ENCODE measurements at regions not wholly inside any gene's neighbourhood (a gene's known extent, or its start where the extent isn't known, plus 50 kb on each side); places are given as distances from the start of the nearest gene placed in this dataset.

- no peak for DNase-seq (ENCODE audit: low read depth in 4 of 4, low spot score in 1 of 4)
Observed at GRCh38 chr4:171759274-171759673, 53.9 kb upstream of the GALNTL6 start.

GRCh38 chr4:171751538-171751937, 61.7 kb upstream of the GALNTL6 start:
- DNase-seq (ENCODE audit: low read depth in 4 of 4, low spot score in 1 of 4): no peak

- DNase-seq (ENCODE audit: low read depth in 4 of 4, low spot score in 1 of 4): no peak
Observed at GRCh38 chr4:171746418-171746817, 66.8 kb upstream of the GALNTL6 start.

- DNase-seq (ENCODE audit: low read depth in 4 of 4, low spot score in 1 of 4): no peak
Observed at GRCh38 chr4:171742436-171742835, 70.8 kb upstream of the GALNTL6 start.

- DNase-seq (ENCODE audit: low read depth in 4 of 4, low spot score in 1 of 4): no peak
Observed at GRCh38 chr4:171727185-171727584, 86.0 kb upstream of the GALNTL6 start.

GRCh38 chr4:171721937-171722336, 91.3 kb upstream of the GALNTL6 start:
- no peak for DNase-seq (ENCODE audit: low read depth in 4 of 4, low spot score in 1 of 4)

GRCh38 chr4:171719691-171720090, 93.5 kb upstream of the GALNTL6 start:
- DNase-seq (ENCODE audit: low read depth in 4 of 4, low spot score in 1 of 4): no peak

- DNase-seq (ENCODE audit: low read depth in 4 of 4, low spot score in 1 of 4): no peak
Observed at GRCh38 chr4:171718665-171719064, 94.5 kb upstream of the GALNTL6 start.

- no peak for DNase-seq (ENCODE audit: low read depth in 4 of 4, low spot score in 1 of 4)
Observed at GRCh38 chr4:171718069-171718468, 95.1 kb upstream of the GALNTL6 start.

GRCh38 chr4:171717231-171717741, 95.9 kb upstream of the GALNTL6 start:
- DNase-seq (ENCODE audit: low read depth in 4 of 4, low spot score in 1 of 4): no peak

GRCh38 chr4:171715973-171716372, 97.2 kb upstream of the GALNTL6 start:
- DNase-seq (ENCODE audit: low read depth in 4 of 4, low spot score in 1 of 4): no peak

- no peak for DNase-seq (ENCODE audit: low read depth in 4 of 4, low spot score in 1 of 4)
Observed at GRCh38 chr4:171714791-171715454, 98.3 kb upstream of the GALNTL6 start.

- DNase-seq (ENCODE audit: low read depth in 4 of 4, low spot score in 1 of 4): no peak
Observed at GRCh38 chr4:171710743-171711142, 102.5 kb upstream of the GALNTL6 start.

- no peak for DNase-seq (ENCODE audit: low read depth in 4 of 4, low spot score in 1 of 4)
Observed at GRCh38 chr4:171676555-171677215, 136.5 kb upstream of the GALNTL6 start.

- no peak for DNase-seq (ENCODE audit: low read depth in 4 of 4, low spot score in 1 of 4)
Observed at GRCh38 chr4:171674781-171675180, 138.4 kb upstream of the GALNTL6 start.

GRCh38 chr4:171668403-171668802, 144.8 kb upstream of the GALNTL6 start:
- DNase-seq (ENCODE audit: low read depth in 4 of 4, low spot score in 1 of 4): no peak

GRCh38 chr4:171667906-171668305, 145.3 kb upstream of the GALNTL6 start:
- DNase-seq (ENCODE audit: low read depth in 4 of 4, low spot score in 1 of 4): no peak

GRCh38 chr4:171651071-171651470, 162.1 kb upstream of the GALNTL6 start:
- DNase-seq (ENCODE audit: low read depth in 4 of 4, low spot score in 1 of 4): no peak

GRCh38 chr4:171650543-171650942, 162.7 kb upstream of the GALNTL6 start:
- DNase-seq (ENCODE audit: low read depth in 4 of 4, low spot score in 1 of 4): no peak

GRCh38 chr4:171648926-171649325, 164.3 kb upstream of the GALNTL6 start:
- DNase-seq (ENCODE audit: low read depth in 4 of 4, low spot score in 1 of 4): no peak

- DNase-seq (ENCODE audit: low read depth in 4 of 4, low spot score in 1 of 4): no peak
Observed at GRCh38 chr4:171646984-171647383, 166.2 kb upstream of the GALNTL6 start.

- no peak for DNase-seq (ENCODE audit: low read depth in 4 of 4, low spot score in 1 of 4)
Observed at GRCh38 chr4:171644430-171645057, 168.7 kb upstream of the GALNTL6 start.

All from stimulated activated CD4-positive, alpha-beta T cell treated with anti-CD3 and anti-CD28 coated beads, Interleukin-1b, Interleukin-23, amount 100 ng/mL, for 24 hours (primary cell).